SK-N-MC (cell line): ENCODE measurements at regions not wholly inside any gene's neighbourhood (a gene's known extent, or its start where the extent isn't known, plus 50 kb on each side); places are given as distances from the start of the nearest gene placed in this dataset.

ENCODE experiments used
- EZH2 ChIP-seq: fragments of 200-600 bp; sonication (generic); IDR thresholded peaks from one replicate; pipeline ENCODE4 v1.6.1; 2017; ENCODE audit warnings: antibody characterized with exemption
- POLR2AphosphoS5 ChIP-seq: IDR thresholded peaks from 2 replicates; pipeline ENCODE4 v1.6.1; 2012; ENCODE audit warnings: mild to moderate bottlenecking, low read depth, low read length, borderline replicate concordance

GRCh38 chr5:14071433-14071832, 71.7 kb upstream of the TRIO start:
- TF ChIP-seq POLR2AphosphoS5 (no peak), EZH2 (no peak)
